ENCODE measurements at regions not wholly inside any gene's neighbourhood (a gene's known extent, or its start where the extent isn't known, plus 50 kb on each side); places are given as distances from the start of the nearest gene placed in this dataset.

DNA sequence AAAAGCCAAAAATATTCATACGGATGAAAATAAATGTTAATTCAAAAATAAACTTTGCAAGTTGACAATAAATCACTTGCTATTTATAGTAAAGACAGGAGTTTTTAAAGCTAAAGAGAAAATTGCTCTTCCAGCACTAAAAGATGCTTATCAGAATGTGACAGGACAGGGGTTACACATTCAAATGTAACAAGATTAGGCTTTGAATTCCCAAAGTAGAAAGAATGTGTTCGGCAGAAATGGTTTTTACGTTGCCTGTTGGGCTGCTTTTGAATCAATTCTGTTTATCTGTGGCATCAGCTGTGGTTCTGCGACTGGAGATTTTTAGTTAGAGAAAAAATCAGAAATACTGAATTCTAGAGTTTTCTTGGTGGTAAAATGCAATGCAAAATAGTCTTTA lies 669.4 kb downstream of the CPS1 start:
- intact Hi-C loops (cut with micrococcal nuclease), result no loop called here
- no peak overlapping the region for H3K4me3 ChIP-seq (replicated peaks in 1 of 2; ENCODE audit: low read depth in 1 of 2, low read length in 2 of 2)
- H3K4me1 ChIP-seq (ENCODE audit: control insufficient read depth in 1 of 2, insufficient read depth in 2 of 2, low read length in 2 of 2), result no peaks in the 10 kb centered on the region
- no peaks in the 10 kb centered on the region for H3K79me2 ChIP-seq (ENCODE audit: insufficient read depth, low read length)
- H3K9me3 ChIP-seq (ENCODE audit: control insufficient read depth in 1 of 2, insufficient read depth in 1 of 2, low read depth in 1 of 2, low read length in 2 of 2), result no peaks in the 10 kb centered on the region
- H3K36me3 ChIP-seq (ENCODE audit: control insufficient read depth in 1 of 2, insufficient read depth in 2 of 2, low read length in 2 of 2), result no peaks in the 10 kb centered on the region
- TF ChIP-seq RAD21 (IDR thresholded peaks at IDR 0.05; ENCODE audit: low read depth) (no peak), JUND (IDR thresholded peaks at IDR 0.05) (no peak), CBX3 (IDR thresholded peaks at IDR 0.05; ENCODE audit: low read depth) (no peak), POLR2A (IDR thresholded peaks at IDR 0.05; ENCODE audit: borderline replicate concordance, extremely low read depth, insufficient read depth, insufficient read length) (no peak), POLR2AphosphoS5 (IDR thresholded peaks at IDR 0.05; ENCODE audit: low read depth, low read length) (no peak), SIN3A (IDR thresholded peaks at IDR 0.05; ENCODE audit: low read depth) (no peak), EGR1 (IDR thresholded peaks at IDR 0.05; ENCODE audit: low read depth) (no peak)
- TF ChIP-seq, protein P1, sequence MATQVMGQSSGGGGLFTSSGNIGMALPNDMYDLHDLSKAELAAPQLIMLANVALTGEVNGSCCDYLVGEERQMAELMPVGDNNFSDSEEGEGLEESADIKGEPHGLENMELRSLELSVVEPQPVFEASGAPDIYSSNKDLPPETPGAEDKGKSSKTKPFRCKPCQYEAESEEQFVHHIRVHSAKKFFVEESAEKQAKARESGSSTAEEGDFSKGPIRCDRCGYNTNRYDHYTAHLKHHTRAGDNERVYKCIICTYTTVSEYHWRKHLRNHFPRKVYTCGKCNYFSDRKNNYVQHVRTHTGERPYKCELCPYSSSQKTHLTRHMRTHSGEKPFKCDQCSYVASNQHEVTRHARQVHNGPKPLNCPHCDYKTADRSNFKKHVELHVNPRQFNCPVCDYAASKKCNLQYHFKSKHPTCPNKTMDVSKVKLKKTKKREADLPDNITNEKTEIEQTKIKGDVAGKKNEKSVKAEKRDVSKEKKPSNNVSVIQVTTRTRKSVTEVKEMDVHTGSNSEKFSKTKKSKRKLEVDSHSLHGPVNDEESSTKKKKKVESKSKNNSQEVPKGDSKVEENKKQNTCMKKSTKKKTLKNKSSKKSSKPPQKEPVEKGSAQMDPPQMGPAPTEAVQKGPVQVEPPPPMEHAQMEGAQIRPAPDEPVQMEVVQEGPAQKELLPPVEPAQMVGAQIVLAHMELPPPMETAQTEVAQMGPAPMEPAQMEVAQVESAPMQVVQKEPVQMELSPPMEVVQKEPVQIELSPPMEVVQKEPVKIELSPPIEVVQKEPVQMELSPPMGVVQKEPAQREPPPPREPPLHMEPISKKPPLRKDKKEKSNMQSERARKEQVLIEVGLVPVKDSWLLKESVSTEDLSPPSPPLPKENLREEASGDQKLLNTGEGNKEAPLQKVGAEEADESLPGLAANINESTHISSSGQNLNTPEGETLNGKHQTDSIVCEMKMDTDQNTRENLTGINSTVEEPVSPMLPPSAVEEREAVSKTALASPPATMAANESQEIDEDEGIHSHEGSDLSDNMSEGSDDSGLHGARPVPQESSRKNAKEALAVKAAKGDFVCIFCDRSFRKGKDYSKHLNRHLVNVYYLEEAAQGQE (IDR thresholded peaks at IDR 0.05; ENCODE audit: low read depth), result no peak
- TF ChIP-seq, protein P2, sequence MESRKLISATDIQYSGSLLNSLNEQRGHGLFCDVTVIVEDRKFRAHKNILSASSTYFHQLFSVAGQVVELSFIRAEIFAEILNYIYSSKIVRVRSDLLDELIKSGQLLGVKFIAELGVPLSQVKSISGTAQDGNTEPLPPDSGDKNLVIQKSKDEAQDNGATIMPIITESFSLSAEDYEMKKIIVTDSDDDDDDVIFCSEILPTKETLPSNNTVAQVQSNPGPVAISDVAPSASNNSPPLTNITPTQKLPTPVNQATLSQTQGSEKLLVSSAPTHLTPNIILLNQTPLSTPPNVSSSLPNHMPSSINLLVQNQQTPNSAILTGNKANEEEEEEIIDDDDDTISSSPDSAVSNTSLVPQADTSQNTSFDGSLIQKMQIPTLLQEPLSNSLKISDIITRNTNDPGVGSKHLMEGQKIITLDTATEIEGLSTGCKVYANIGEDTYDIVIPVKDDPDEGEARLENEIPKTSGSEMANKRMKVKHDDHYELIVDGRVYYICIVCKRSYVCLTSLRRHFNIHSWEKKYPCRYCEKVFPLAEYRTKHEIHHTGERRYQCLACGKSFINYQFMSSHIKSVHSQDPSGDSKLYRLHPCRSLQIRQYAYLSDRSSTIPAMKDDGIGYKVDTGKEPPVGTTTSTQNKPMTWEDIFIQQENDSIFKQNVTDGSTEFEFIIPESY (IDR thresholded peaks at IDR 0.05; ENCODE audit: extremely low read depth, insufficient replicate concordance, low read length), result no peak
- no peaks in the 10 kb centered on the region for H3K9me2 ChIP-seq (ENCODE audit: insufficient read depth)
- H3K4me2 ChIP-seq (ENCODE audit: low read length), result no peak overlapping the region
- ChIA-PET CTCF (no interaction called here), RAD21 (ENCODE audit: low non-redundant PET in 1 of 2, low total read pairs in 2 of 2, uncharacterized antibody in 2 of 2, unreplicated experiment in 2 of 2) (no interaction called here), POLR2A (no interaction called here)
- no peak overlapping the region for H3K27ac ChIP-seq (ENCODE audit: low read depth, low read length)
- no peak overlapping the region for H3K9ac ChIP-seq (ENCODE audit: low read length)
- BruUV-seq (replicated peaks), result no TSS peak
- no peak for DNase-seq (ENCODE audit: low read depth, low spot score)
- H3K27me3 ChIP-seq (ENCODE audit: insufficient read depth, low read length), result no peaks in the 10 kb centered on the region
- no peaks in the 10 kb centered on the region for H4K20me1 ChIP-seq (ENCODE audit: insufficient read depth)
- no peak for ATAC-seq
- H2AFZ ChIP-seq (ENCODE audit: low read depth, low read length, poor library complexity, severe bottlenecking), result no peak overlapping the region

Measured in HCT116 (cell line).